ENCODE measurements at regions not wholly inside any gene's neighbourhood (a gene's known extent, or its start where the extent isn't known, plus 50 kb on each side); places are given as distances from the start of the nearest gene placed in this dataset.

GRCh38 chr3:72601983-72602750 is 246.1 kb downstream of the SHQ1 start:
- intact Hi-C loops (cut with micrococcal nuclease) (no loop called here), dilution Hi-C loops (cut with MboI; ENCODE audit: extremely low pct_ligation_motif_present, low sequenced_read_pairs) (no loop called here)
- Histone ChIP-seq H3K27ac (ENCODE audit: insufficient read depth, low read depth, low read length) (no peak overlapping the region), H3K9me3 (replicated peaks; ENCODE audit: control insufficient read depth, insufficient read depth, low read length) (no peaks in the 10 kb centered on the region), H4K20me1 (replicated peaks; ENCODE audit: control insufficient read depth, extremely low read depth, insufficient read depth, low read length) (no peaks in the 10 kb centered on the region), H3K4me3 (replicated peaks in 1 of 3; ENCODE audit: insufficient read depth in 1 of 3, low read depth in 1 of 3, low read length in 3 of 3) (no peak overlapping the region), H3K27me3 (ENCODE audit: control insufficient read depth in 2 of 2, insufficient read depth in 2 of 2, low read length in 2 of 2) (no peaks in the 10 kb centered on the region), H2AFZ (ENCODE audit: low read depth, low read length) (no peak overlapping the region), H3K4me2 (ENCODE audit: insufficient read depth, low read length) (no peak overlapping the region), H3K79me2 (ENCODE audit: control insufficient read depth, insufficient read depth, low read length) (no peaks in the 10 kb centered on the region), H3K9me1 (replicated peaks; ENCODE audit: control insufficient read depth, extremely low read depth, insufficient read depth, low read length) (no peaks in the 10 kb centered on the region), H3K4me1 (ENCODE audit: control insufficient read depth, extremely low read depth, insufficient read depth, low read length) (no peaks in the 10 kb centered on the region), H3K9ac (replicated peaks; ENCODE audit: extremely low read depth, insufficient read depth, low read length) (no peak overlapping the region), H3K36me3 (ENCODE audit: control insufficient read depth in 2 of 2, extremely low read depth in 1 of 2, insufficient read depth in 2 of 2, low read length in 2 of 2) (no peaks in the 10 kb centered on the region)
- FAIRE-seq (no peak), DNase-seq (ENCODE audit: low read depth, low spot score) (no peak)
- BruUV-seq (replicated peaks): no TSS peak
- ChIA-PET CTCF (no interaction called here), POLR2A (no interaction called here)
- TF ChIP-seq FOS (IDR thresholded peaks at IDR 0.05; ENCODE audit: borderline replicate concordance, insufficient read depth, low read length) (no peak), POLR2A (IDR thresholded peaks at IDR 0.05; ENCODE audit: low read depth, low read length) (no peak), CTCF (IDR thresholded peaks at IDR 0.05; ENCODE audit: extremely low read depth in 1 of 2, insufficient read depth in 1 of 2, low read depth in 1 of 2, low read length in 2 of 2) (no peak), MAX (IDR thresholded peaks at IDR 0.05; ENCODE audit: insufficient read depth, insufficient read length) (no peak), JUN (IDR thresholded peaks at IDR 0.05; ENCODE audit: borderline replicate concordance, insufficient read depth, insufficient read length, low read depth) (no peak), EZH2 (IDR thresholded peaks at IDR 0.05; ENCODE audit: borderline replicate concordance, low read depth, low read length, severe bottlenecking) (no peak), POLR2AphosphoS5 (IDR thresholded peaks at IDR 0.05; ENCODE audit: insufficient read depth, low read depth, low read length) (no peak), MYC (IDR thresholded peaks at IDR 0.05; ENCODE audit: low read depth, low read length) (no peak), GATA2 (IDR thresholded peaks at IDR 0.05; ENCODE audit: insufficient read depth, insufficient read length, low read depth, low read length) (no peak)

Measured in endothelial cell of umbilical vein (primary cell).